NCI-H146 (cell line): ENCODE measurements at regions not wholly inside any gene's neighbourhood (a gene's known extent, or its start where the extent isn't known, plus 50 kb on each side); places are given as distances from the start of the nearest gene placed in this dataset.

Source experiments
- DNase-seq: peaks from one replicate; lab custom pipeline; 2025; lab: John Stamatoyannopoulos, UW

DNA sequence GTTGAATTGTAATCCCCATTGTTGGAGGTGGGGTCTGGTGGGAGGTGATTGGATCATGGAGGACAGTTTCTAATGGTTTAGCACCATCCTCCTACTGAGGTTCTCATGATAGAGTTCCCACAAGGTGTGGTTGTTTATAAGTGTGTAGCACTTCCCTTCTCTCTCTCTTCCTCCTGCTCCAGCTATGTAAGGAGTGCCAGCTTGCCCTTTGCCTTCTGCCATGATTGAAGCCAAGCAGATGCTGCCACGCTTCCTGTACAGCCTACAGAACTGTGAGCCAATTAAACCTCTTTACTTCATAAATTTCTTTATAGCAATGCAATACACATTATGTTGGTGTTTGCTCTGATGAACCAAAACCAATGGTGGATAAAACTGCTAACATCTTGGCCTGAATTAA is 238.2 kb downstream of the EFNB2 start:
- DNase-seq, result no peak

GRCh38 chr13:106296723-106297122 is 238.7 kb downstream of the EFNB2 start:
- no peak for DNase-seq

GRCh38 chr13:106295971-106296370 is 239.5 kb downstream of the EFNB2 start:
- DNase-seq, result no peak

GRCh38 chr13:106291006-106291405 is 244.5 kb downstream of the EFNB2 start:
- DNase-seq, result no peak

DNA sequence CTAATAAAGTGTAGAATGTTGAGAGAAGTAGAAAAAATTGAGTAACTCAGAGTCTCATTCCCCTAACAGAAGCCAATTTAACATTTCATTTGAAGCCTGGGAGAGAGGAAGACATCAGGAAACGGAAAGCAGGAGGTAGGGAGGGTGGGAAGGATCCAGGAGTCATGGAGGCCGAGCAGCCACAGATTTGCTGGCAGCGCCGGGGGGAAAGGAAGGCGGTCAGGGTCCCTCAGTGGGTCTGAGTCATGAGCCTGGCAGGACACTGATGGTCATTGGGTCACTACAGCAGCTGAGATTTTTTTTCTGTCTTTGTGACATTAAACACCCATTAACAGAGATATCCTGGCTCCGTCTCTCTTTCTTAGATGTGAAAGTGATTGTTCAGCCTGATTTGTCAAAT is 248.1 kb downstream of the EFNB2 start:
- no peak for DNase-seq

- no peak for DNase-seq
These were observed 248.7 kb downstream of the EFNB2 start for GRCh38 chr13:106286811-106287210.

DNA sequence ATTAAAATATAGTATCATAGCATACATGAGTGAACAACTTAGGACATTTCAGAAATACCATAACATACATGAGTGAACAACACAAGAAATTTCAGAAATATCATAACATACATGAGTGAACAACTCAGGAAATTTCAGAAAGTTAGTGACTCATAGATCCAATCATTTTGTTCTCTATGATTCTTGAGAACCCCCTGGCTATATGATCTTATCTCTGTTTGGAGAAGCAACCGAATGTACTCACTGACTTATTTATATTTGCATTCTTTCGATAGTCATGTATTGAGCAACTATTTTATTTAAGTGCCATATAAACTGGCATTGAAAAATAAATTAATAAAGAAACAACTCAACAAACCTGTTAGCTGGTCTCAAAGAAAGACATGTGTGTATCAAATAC is 251.1 kb downstream of the EFNB2 start:
- DNase-seq, result no peak

DNA sequence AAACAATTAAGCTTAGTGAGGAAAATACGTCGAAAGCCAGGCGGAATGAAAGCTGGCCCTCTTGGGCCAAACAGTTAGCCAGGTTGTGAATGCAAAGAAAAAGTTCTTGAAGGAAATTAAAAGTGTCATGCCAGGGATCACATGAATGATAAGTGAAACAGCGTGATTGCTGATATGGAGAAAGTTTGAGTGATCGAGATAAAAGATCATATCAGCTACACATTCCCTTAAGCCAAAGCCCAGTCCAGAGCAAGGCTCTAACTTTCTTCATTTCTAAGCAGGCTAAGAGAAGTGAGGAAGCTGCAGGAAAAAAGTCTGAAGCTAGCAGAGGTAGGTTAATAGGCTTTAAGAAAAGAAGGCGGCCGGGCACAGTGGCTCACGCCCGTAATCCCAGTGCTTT is 254.0 kb downstream of the EFNB2 start:
- no peak for DNase-seq

- no peak for DNase-seq
These were observed 257.8 kb downstream of the EFNB2 start for GRCh38 chr13:106277484-106278154.

DNA sequence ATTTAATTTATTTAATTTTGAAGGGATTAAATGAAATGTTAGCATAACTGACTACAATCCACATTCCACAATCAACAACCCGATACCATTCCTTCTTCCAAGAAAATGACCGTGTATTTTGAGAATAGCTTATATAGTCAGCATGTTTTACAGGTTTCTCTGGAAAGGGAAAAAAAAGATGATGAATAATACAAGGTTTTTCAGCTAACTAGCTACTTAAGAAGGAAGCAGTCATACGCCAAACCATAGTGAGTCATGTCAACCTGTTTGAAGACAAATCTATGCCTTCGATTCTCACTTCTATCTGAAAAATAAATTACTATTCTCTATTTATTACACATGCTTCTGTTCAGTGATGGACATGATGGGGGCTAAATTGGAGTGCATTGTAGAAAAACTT is 258.6 kb downstream of the EFNB2 start:
- DNase-seq, result no peak

- DNase-seq, result no peak
These were observed 259.9 kb downstream of the EFNB2 start for GRCh38 chr13:106275446-106276032.

GRCh38 chr13:106274551-106275203 is 260.8 kb downstream of the EFNB2 start:
- no peak for DNase-seq

DNA sequence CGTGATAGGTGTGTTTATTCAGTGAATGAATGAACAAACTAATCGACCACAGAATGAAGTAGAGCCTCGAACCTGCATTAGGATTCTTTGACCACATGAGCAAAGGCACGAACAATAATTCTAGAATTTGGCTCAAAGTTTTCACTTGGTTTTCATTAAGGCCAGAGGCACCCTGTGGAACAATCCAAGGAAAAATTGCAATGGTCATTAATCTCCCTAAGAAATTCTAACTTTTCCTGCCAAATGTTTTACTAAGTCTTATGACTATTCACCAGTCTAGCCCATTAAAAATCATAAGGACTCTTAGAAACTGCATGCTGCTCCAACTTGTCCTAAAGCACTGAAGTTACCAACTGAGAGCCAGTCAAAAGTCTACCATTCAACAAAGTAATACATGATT is 271.7 kb downstream of the EFNB2 start:
- no peak for DNase-seq

DNA sequence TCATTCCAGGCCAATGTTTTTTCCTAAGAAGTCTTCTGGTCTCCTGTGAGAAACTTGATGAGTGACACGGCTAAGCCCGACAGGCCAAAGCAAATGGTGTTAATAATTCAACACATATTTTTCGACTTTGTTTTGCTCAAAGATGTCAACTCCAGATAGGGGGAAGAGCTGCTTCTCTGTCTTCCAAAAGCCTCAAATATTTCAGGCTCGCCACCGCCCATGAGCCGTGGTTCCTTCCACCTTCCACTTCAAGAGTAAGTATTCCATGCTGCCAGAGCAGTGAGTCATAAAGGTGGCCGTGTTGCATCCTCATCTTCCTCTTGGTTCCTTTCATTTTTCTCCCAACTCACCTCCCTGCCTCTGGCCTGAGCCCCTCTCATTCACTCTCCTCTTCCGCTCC is 272.6 kb downstream of the EFNB2 start:
- DNase-seq, result no peak

DNA sequence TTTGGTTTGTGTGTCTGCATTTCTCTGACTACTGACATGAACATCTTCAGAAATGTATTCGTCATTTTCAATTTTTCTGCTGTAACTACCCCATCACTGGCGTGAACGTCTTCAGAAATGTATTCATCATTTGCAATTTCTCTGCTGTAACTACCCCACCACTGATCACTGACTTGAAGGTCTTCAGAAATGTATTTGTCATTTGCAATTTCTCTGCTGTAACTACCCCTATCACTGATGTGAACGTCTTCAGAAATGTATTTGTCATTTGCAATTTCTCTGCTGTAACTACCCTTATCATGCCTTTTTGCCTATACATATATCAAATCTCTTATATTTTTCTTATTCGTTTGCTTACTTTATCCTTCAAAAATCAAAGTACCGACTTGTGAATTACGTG is 274.0 kb downstream of the EFNB2 start:
- no peak for DNase-seq

- no peak for DNase-seq
These were observed 275.1 kb downstream of the EFNB2 start for GRCh38 chr13:106260352-106260751.

- DNase-seq, result no peak
These were observed 275.5 kb downstream of the EFNB2 start for GRCh38 chr13:106259928-106260327.

GRCh38 chr13:106246666-106247188 is 288.7 kb downstream of the EFNB2 start:
- DNase-seq, result no peak

- DNase-seq, result no peak
These were observed 289.2 kb downstream of the EFNB2 start for GRCh38 chr13:106246242-106246641.

DNA sequence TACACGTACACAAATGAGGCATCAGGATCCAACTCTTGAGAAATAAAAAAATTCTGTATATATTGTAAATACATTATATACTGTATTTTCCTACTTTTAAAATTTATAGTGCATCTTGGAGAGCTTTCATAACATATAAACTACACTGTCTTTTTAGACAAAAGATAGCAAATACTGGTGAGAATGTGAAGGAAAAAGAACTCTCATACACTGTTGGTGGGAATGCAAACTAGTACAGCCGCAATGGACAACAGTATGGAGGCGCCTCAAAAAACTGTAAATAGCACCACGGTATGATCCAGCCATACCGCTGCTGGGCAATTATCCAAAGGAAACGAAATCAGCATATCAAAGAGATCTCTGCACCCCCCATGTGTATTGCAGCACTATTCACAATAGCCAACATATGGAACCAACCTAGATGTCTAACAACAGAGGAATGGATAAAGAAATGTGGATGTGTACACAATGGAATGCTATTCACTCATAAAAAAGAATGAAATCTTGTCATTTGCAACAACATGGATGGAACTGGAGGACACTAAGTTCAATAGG is 292.4 kb downstream of the EFNB2 start:
- DNase-seq, result no peak

DNA sequence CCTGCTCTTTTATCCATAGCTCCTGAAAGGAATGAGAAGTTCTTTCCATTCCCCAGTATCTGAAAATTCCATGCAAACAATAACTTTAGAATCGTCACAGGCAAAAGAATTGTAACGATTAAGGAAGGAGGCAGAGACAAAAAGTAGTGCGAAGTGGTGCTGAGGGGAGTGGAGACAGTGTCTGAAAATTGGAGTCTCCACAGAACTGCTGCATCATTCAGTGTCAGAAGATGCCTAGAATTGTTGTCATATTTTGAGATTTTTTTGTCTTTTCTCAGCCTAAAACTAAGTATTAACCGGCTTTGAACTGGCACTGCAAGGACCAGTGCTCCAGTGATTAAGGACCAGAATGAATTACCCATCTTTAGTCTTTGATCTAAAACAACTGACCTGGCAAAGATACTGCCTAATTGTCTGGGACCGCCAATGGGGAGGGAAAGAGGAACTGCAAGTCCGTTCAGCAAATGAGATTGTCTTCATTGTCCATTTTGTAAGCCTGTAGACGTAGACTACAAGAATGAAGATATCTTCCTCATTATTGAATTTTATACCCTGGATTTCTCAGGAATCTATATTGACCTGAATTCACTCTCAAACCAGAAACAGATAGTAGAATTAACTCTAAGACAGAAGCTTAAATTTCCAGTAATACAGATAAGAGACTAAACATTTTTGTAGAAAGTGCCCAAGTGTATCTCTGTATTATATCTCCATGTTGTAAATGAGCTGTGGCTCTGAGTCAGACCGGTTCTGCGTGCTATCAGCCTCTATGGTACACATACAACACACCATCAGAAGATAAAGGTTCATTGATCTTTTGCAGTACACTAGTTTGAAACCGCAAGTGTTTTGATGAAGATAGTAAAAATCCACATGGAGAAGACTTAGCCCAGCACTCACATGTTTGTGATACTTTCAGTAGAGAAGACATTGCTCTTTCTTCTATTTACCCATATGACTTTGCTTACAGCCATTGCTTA is 293.2 kb downstream of the EFNB2 start:
- no peak for DNase-seq

DNA sequence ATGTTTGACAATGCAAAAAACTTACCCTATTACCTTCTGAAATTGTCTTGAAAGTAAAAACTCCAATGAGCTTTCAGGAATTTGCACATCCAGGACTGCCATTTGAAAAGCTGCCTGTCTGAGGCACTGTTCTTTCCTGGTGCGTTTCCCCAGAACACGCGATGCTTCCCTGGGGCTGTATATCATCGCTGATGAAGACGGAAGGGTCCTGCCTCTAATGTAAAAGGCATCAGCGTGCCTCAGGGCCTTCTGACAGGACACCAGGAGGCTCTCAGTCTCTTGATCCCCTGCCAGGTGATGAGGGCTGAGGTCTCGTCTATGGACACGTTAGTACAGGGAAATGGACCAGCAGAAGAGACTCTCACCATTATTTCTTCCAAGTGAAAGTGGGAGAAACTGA is 296.8 kb downstream of the EFNB2 start:
- DNase-seq, result no peak
